K562 (cell line): ENCODE measurements at regions not wholly inside any gene's neighbourhood (a gene's known extent, or its start where the extent isn't known, plus 50 kb on each side); places are given as distances from the start of the nearest gene placed in this dataset.

Experiments
- ATAC-seq: fragments of 200-7000 bp; cut with Tn5 transposase; 3 replicates; pipeline ENCODE4 v1.9.1; 2020; ENCODE audit warnings: moderate library complexity
- BruUV-seq: library from RNA; stranded (reverse); fragments of 400-500 nt; replicated peaks from 2 replicates; lab custom pipeline; 2021; lab: Mats Ljungman, UMichigan
- CTCF ChIA-PET: fragments of 300-600 bp; formaldehyde crosslinking; extraction: SDS; loops from one replicate; lab custom pipeline; 2021; ENCODE audit warnings: low intra/inter-chr PET ratio; lab: Yijun Ruan, JAX
- POLR2A ChIA-PET: fragments of 300-600, 350-650 bp; sonication (Branson Sonifier 250); formaldehyde crosslinking; extraction: SDS; loops from one replicate; lab custom pipeline; 2021; ENCODE audit warnings: antibody characterized with exemption, inconsistent platforms; lab: Yijun Ruan, JAX
- DNase-seq, 4 experiments: peaks; one replicate each; pipeline versions ENCODE4 v3.0.0 to v3.0.0-alpha.2; 2011 to 2018; ENCODE audit warnings: low spot score in 3 of 4, mixed read lengths in 3 of 4; ENCODE audit errors: extremely low read depth in 1 of 4
- FAIRE-seq: peaks from 2 replicates; lab custom pipeline; 2011; peaks lifted over from hg19 to GRCh38; lab: Jason Lieb, UNC
- H2AFZ ChIP-seq: 2 replicates; pipeline ENCODE4 v1.6.0; 2011; ENCODE audit warnings: low read depth, low read length, control low read depth, inconsistent platforms
- H3K27ac ChIP-seq: fragments of 200-600 bp; 3 replicates; pipeline ENCODE4 v1.8.0; 2011; ENCODE audit warnings: low read depth, mild to moderate bottlenecking, control low read depth, inconsistent platforms, low read length, moderate library complexity, mixed read lengths; ENCODE audit errors: extremely low read depth
- H3K27me3 ChIP-seq, 2 experiments: fragments of 300-600 bp in 1 of 2; 2 replicates in 1 of 2; 3 replicates in 1 of 2; pipeline versions ENCODE4 v1.6.0 to v1.8.0; 2011; ENCODE audit warnings: inconsistent platforms in 2 of 2, low read length in 2 of 2, mild to moderate bottlenecking in 1 of 2, mixed read lengths in 1 of 2, moderate library complexity in 1 of 2; ENCODE audit not compliant: control insufficient read depth in 2 of 2, insufficient read depth in 2 of 2
- H3K36me3 ChIP-seq: fragments of 300-600 bp; 3 replicates; pipeline ENCODE4 v1.8.0; 2011; ENCODE audit warnings: mild to moderate bottlenecking, low read length, inconsistent platforms; ENCODE audit not compliant: control insufficient read depth, insufficient read depth
- H3K4me1 ChIP-seq, 2 experiments: fragments of 200-600 bp in 1 of 2; replicated peaks in 1 of 2; 2 replicates in 1 of 2; 3 replicates in 1 of 2; pipeline versions ENCODE4 v1.5.1 to v1.8.0; 2011; ENCODE audit warnings: inconsistent platforms in 2 of 2, low read length in 2 of 2, mild to moderate bottlenecking in 1 of 2, mixed read lengths in 1 of 2, moderate library complexity in 1 of 2; ENCODE audit not compliant: control insufficient read depth in 2 of 2, insufficient read depth in 2 of 2
- H3K4me2 ChIP-seq: 2 replicates; pipeline ENCODE4 v1.6.1; 2011; ENCODE audit warnings: low read length, control low read depth, inconsistent platforms, mixed read lengths; ENCODE audit not compliant: insufficient read depth
- H3K4me3 ChIP-seq: fragments of 200-600 bp; sonication (generic), shearing (Covaris generic); 2 replicates; pipeline ENCODE4 v1.5.1; 2016; ENCODE audit warnings: control low read depth, inconsistent platforms
- H3K79me2 ChIP-seq: fragments of 200-600 bp; 3 replicates; pipeline ENCODE4 v1.8.0; 2011; ENCODE audit warnings: low read length, inconsistent platforms; ENCODE audit not compliant: control insufficient read depth, insufficient read depth
- H3K9ac ChIP-seq, 2 experiments: 2 replicates each; pipeline versions ENCODE4 v1.6.0 to v1.6.1; 2011; ENCODE audit warnings: low read depth in 2 of 2, low read length in 2 of 2, control low read depth in 1 of 2, inconsistent platforms in 1 of 2, mild to moderate bottlenecking in 1 of 2, mixed read lengths in 1 of 2; ENCODE audit not compliant: insufficient read depth in 1 of 2
- H3K9me1 ChIP-seq: one replicate; pipeline ENCODE4 v1.6.0; 2011; ENCODE audit warnings: inconsistent platforms, mild to moderate bottlenecking, low read length, moderate library complexity; ENCODE audit not compliant: control insufficient read depth, insufficient read depth
- H3K9me3 ChIP-seq: replicated peaks from 2 replicates; pipeline ENCODE4 v1.5.1; 2011; ENCODE audit warnings: low read depth, low read length, inconsistent platforms; ENCODE audit not compliant: control insufficient read depth, insufficient read depth
- H4K20me1 ChIP-seq: replicated peaks from 2 replicates; pipeline ENCODE4 v1.6.1; 2011; ENCODE audit warnings: low read length, inconsistent platforms, mixed read lengths; ENCODE audit not compliant: control insufficient read depth, insufficient read depth
- ARID1B ChIP-seq: fragments of 450-650 bp; IDR thresholded peaks from 2 replicates; pipeline ENCODE4 v1.6.1; 2016; ENCODE audit warnings: antibody characterized with exemption, mild to moderate bottlenecking, inconsistent platforms
- ATF1 ChIP-seq, 2 experiments: fragments of 450-650 bp in 1 of 2; IDR thresholded peaks; 2 replicates each; pipeline ENCODE4 v1.6.1; 2016; ENCODE audit warnings: missing compliant biosample characterization in 1 of 2, missing genetic modification characterization in 1 of 2
- CBX1 ChIP-seq: sonication (generic); IDR thresholded peaks from 2 replicates; pipeline ENCODE4 v1.6.1; 2016; ENCODE audit warnings: antibody characterized with exemption, low read depth, mild to moderate bottlenecking
- CBX3 ChIP-seq, 2 experiments: IDR thresholded peaks; 1 replicate in 1 of 2; 2 replicates in 1 of 2; pipeline ENCODE4 v1.6.1; 2012; ENCODE audit warnings: inconsistent platforms in 2 of 2, low read length in 2 of 2, borderline replicate concordance in 1 of 2, control low read depth in 1 of 2
- CXXC5 ChIP-seq: fragments of 250-450 bp; sonication (Bioruptor Pico); IDR thresholded peaks from 2 replicates; pipeline ENCODE4 v1.8.0; 2022; ENCODE audit warnings: inconsistent platforms, mild to moderate bottlenecking, moderate library complexity
- DPF2 ChIP-seq: fragments of 450-650 bp; IDR thresholded peaks from 2 replicates; pipeline ENCODE4 v1.6.1; 2016
- NFRKB ChIP-seq: fragments of 450-650 bp; IDR thresholded peaks from 2 replicates; pipeline ENCODE4 v1.6.1; 2016; ENCODE audit warnings: low read depth
- POLR2AphosphoS5 ChIP-seq: IDR thresholded peaks from 2 replicates; pipeline ENCODE4 v1.6.1; 2011; ENCODE audit warnings: mild to moderate bottlenecking, low read depth, low read length, moderate library complexity; ENCODE audit not compliant: control insufficient read depth, insufficient read depth
- POU5F1 ChIP-seq: fragments of 150-350 bp; IDR thresholded peaks from 2 replicates; pipeline ENCODE4 v1.6.1; 2014; ENCODE audit warnings: borderline replicate concordance, low read length, low read depth, mild to moderate bottlenecking; ENCODE audit not compliant: partially characterized antibody
- RAD21 ChIP-seq, 2 experiments: fragments of 250-450 bp in 1 of 2; fragments of 450-650 bp in 1 of 2; sonication (Bioruptor Pico) in 1 of 2; formaldehyde crosslinking in 1 of 2; IDR thresholded peaks in 1 of 2; conservative IDR thresholded peaks in 1 of 2; 2 replicates each; pipeline versions ENCODE4 v1.4.0 to v1.8.0; 2020 to 2022; ENCODE audit warnings: mild to moderate bottlenecking in 2 of 2, moderate library complexity in 1 of 2
- SIX5 ChIP-seq, 2 experiments: IDR thresholded peaks; 2 replicates each; pipeline ENCODE4 v1.6.1; 2011; ENCODE audit warnings: low read length in 2 of 2, borderline replicate concordance in 1 of 2, low read depth in 1 of 2, mild to moderate bottlenecking in 1 of 2, moderate library complexity in 1 of 2; ENCODE audit not compliant: insufficient read depth in 1 of 2
- SNIP1 ChIP-seq: fragments of 450-650 bp; IDR thresholded peaks from 2 replicates; pipeline ENCODE4 v1.7.1; 2017; ENCODE audit warnings: low read depth, mild to moderate bottlenecking
- SRSF7 ChIP-seq: fragments of 200-400 bp; formaldehyde crosslinking; optimal IDR thresholded peaks from 2 replicates; pipeline ENCODE3; 2017; ENCODE audit warnings: mild to moderate bottlenecking, low read depth, low read length
- TCF3 ChIP-seq: sonication (generic); formaldehyde crosslinking; IDR thresholded peaks from 2 replicates; pipeline ENCODE4 v1.4.0; 2020; ENCODE audit warnings: mild to moderate bottlenecking, missing genetic modification reagents
- ZNF175 ChIP-seq: fragments of 200-800 bp; sonication (Bioruptor generic); IDR thresholded peaks from 2 replicates; pipeline ENCODE4 v1.6.1; 2016; ENCODE audit warnings: low read depth, mild to moderate bottlenecking, missing genetic modification characterization, missing compliant biosample characterization
- ZNF197 ChIP-seq: fragments of 200-800 bp; sonication (Bioruptor generic); IDR thresholded peaks from 2 replicates; pipeline ENCODE4 v1.6.1; 2016; ENCODE audit warnings: low read depth, missing genetic modification characterization, missing compliant biosample characterization
- WGBS: fragments of 100-300 bp; shearing (Covaris generic); methylation state at CpG from one replicate; pipeline ENCODE4 v1.1.6; 2016; ENCODE audit warnings: low coverage, mixed read lengths; ENCODE audit not compliant: insufficient coverage; ENCODE audit errors: missing lambda C conversion rate; 5-methylcytosine and 5-hydroxymethylcytosine counted together
- in situ Hi-C: fragments of 300-500 bp; cut with MboI; formaldehyde crosslinking; loops from 4 replicates; pipeline ENCODE4 v1.15.0; 2018; ENCODE audit warnings: inconsistent platforms, mixed read lengths
- intact Hi-C: fragments of 100-400 bp; cut with micrococcal nuclease; formaldehyde crosslinking; loops from 2 replicates; pipeline ENCODE4 v1.14.2; 2022
- TF ChIP-seq, protein P1 (sequence below): sonication (generic); formaldehyde crosslinking; IDR thresholded peaks from 2 replicates; pipeline ENCODE4 v1.5.0; 2020; ENCODE audit warnings: missing genetic modification reagents
- TF ChIP-seq, protein P2 (sequence below), 2 experiments: fragments of 250-450 bp in 1 of 2; fragments of 450-650 bp in 1 of 2; sonication (Bioruptor Pico) in 1 of 2; IDR thresholded peaks; 2 replicates each; pipeline versions ENCODE4 v1.6.1 to v1.8.0; 2016 to 2021; ENCODE audit warnings: mild to moderate bottlenecking in 2 of 2, moderate library complexity in 2 of 2, missing compliant biosample characterization in 1 of 2, missing genetic modification characterization in 1 of 2
- TF ChIP-seq, protein P3 (sequence below): fragments of 450-650 bp; IDR thresholded peaks from 2 replicates; pipeline ENCODE4 v1.6.1; 2014; ENCODE audit warnings: low read depth, mild to moderate bottlenecking, moderate library complexity, borderline replicate concordance

DNA sequence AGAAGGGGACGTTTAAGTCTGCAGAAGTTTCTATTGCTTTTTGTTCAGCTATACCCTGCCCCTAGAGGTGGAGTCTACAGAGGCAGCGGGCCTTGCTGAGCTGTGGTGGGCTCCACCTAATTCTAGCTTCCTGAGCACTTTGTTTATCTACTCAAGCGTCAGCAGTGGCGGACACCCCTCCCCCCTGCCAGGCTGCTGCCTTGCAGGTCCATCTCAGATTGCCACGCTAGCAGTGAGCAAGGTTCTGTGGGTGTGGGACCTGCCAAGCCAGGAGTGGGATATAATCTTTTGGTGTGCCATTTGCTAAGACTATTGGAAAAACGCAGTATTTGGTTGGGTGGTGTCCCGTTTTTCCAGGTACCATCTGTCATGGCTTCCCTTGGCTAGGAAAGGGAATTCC is 147.3 kb upstream of the PRPS1L1 start:
- ChIA-PET POLR2A (interaction anchor here (0.8 to 1.2 kb wide), 3 partner anchors 8 to 477 kb away, joined by 3 read pairs; no protein-coding TSS in a partner anchor), CTCF (no interaction called here)
- FAIRE-seq, result no peak
- Histone ChIP-seq H3K9ac (no peak overlapping the region; a peak in 1 of 4 replicates), H3K27ac (peak overlapping the region; percentile 54; the same call in 2 of the 3 replicates), H3K4me1 (peaks cover 13 to 43% of the 10 kb centered on the region in 2 experiments), H3K36me3 (no peaks in the 10 kb centered on the region; the same call in 2 of the 3 replicates), H4K20me1 (no peaks in the 10 kb centered on the region), H3K9me1 (no peaks in the 10 kb centered on the region), H3K4me3 (no peak overlapping the region), H3K4me2 (peak overlapping the region; percentile 60), H3K27me3 (no peaks in the 10 kb centered on the region), H2AFZ (peak overlapping the region; percentile 77), H3K79me2 (no peaks in the 10 kb centered on the region), H3K9me3 (0 out of 2 replicates have a peak, but pooled peaks cover 1% of the 10 kb centered on the region)
- peak; percentile 61 for ATAC-seq
- WGBS, result 17% methylated on average over 7 of the region's 7 CpGs
- no TSS peak for BruUV-seq
- intact Hi-C loops (loop anchor here (5.0 kb wide), 4 partner anchors 37 to 147 kb away; no protein-coding TSS in a partner anchor), in situ Hi-C loops (no loop called here)
- DNase-seq, result peak; percentile 21 to 81 (median 32)
- TF ChIP-seq, protein P1, sequence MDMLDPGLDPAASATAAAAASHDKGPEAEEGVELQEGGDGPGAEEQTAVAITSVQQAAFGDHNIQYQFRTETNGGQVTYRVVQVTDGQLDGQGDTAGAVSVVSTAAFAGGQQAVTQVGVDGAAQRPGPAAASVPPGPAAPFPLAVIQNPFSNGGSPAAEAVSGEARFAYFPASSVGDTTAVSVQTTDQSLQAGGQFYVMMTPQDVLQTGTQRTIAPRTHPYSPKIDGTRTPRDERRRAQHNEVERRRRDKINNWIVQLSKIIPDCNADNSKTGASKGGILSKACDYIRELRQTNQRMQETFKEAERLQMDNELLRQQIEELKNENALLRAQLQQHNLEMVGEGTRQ (CRISPR knock-in tag), result no peak
- TF ChIP-seq TCF3 (CRISPR knock-in tag) (peak; percentile 20; the same call in 1 of the 2 replicates), ZNF175 (CRISPR knock-in tag) (no peak), ARID1B (peak; percentile 27; the same call in 1 of the 2 replicates), POU5F1 (no peak), SIX5 (IDR thresholded peaks at IDR 0.05; ENCODE audit: borderline replicate concordance in 1 of 2, insufficient read depth in 1 of 2, low read depth in 1 of 2, low read length in 2 of 2) (no peak), CXXC5 (CRISPR knock-in tag) (peak; percentile 36), NFRKB (0 out of 2 replicates have a peak, but pooled peaks have one; percentile 23), CBX3 (IDR thresholded peaks at IDR 0.05; ENCODE audit: borderline replicate concordance in 1 of 2, low read length in 2 of 2) (0 out of 3 replicates have a peak, but pooled peaks of 1 of the 2 experiments have one; percentile 10), SNIP1 (no peak), RAD21 (CRISPR knock-in tag; conservative IDR thresholded peaks at IDR 0.05 in 1 of 2, IDR thresholded peaks at IDR 0.05 in 1 of 2) (peak in 1 of 2 experiments; percentile 33; a peak in 2 of 4 replicates), SRSF7 (no peak), ZNF197 (no peak), ATF1 (CRISPR knock-in tag; IDR thresholded peaks at IDR 0.05) (no peak), ATF1 (tag; IDR thresholded peaks at IDR 0.05) (peak; percentile 62; the same call in 1 of the 2 replicates), DPF2 (peak; percentile 41), POLR2AphosphoS5 (peak; percentile 45; the same call in 1 of the 2 replicates), CBX1 (0 out of 2 replicates have a peak, but pooled peaks have one; percentile 25)
- TF ChIP-seq, protein P2, sequence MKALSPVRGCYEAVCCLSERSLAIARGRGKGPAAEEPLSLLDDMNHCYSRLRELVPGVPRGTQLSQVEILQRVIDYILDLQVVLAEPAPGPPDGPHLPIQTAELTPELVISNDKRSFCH (CRISPR knock-in tag; IDR thresholded peaks at IDR 0.05), result no peak
- TF ChIP-seq, protein P2 (tag; IDR thresholded peaks at IDR 0.05), result peak; percentile 18; the same call in 1 of the 2 replicates
- TF ChIP-seq, protein P3, sequence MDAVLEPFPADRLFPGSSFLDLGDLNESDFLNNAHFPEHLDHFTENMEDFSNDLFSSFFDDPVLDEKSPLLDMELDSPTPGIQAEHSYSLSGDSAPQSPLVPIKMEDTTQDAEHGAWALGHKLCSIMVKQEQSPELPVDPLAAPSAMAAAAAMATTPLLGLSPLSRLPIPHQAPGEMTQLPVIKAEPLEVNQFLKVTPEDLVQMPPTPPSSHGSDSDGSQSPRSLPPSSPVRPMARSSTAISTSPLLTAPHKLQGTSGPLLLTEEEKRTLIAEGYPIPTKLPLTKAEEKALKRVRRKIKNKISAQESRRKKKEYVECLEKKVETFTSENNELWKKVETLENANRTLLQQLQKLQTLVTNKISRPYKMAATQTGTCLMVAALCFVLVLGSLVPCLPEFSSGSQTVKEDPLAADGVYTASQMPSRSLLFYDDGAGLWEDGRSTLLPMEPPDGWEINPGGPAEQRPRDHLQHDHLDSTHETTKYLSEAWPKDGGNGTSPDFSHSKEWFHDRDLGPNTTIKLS, result peak; percentile 54; the same call in 1 of the 2 replicates
